HG03280 (cell line): ENCODE measurements at regions not wholly inside any gene's neighbourhood (a gene's known extent, or its start where the extent isn't known, plus 50 kb on each side); places are given as distances from the start of the nearest gene placed in this dataset.
"Not testable (repeated sequence)": the region's sequence is repeated elsewhere in the genome, so short reads cannot be mapped to it uniquely, and the experiment has no call there.

Experiments used
- ATAC-seq: cut with Tn5 transposase; IDR thresholded peaks from one replicate; pipeline ENCODE4 v1.9.1; 2021; ENCODE audit warnings: mild to moderate bottlenecking, moderate library complexity; ENCODE audit not compliant: unreplicated experiment

DNA sequence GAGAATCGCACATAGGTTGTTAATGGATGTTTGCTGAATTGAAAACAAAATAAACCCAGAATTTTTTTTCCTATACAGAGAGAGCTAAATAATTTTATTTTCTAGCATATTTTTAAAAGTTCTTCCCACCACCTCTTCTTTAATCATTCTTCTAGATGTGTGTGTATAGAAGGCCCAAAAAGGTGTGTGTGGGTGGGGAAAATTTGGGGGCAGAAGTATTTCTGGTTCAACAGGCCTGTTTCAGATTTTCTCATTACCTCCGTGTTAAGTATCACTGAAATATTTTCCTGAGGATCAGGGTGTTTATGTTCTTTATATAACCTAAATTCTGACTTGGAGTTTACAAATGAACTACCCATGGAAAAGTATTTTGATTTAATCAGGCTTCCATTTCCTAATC lies 144.2 kb upstream of the ZNF804B start:
- no peak for ATAC-seq

DNA sequence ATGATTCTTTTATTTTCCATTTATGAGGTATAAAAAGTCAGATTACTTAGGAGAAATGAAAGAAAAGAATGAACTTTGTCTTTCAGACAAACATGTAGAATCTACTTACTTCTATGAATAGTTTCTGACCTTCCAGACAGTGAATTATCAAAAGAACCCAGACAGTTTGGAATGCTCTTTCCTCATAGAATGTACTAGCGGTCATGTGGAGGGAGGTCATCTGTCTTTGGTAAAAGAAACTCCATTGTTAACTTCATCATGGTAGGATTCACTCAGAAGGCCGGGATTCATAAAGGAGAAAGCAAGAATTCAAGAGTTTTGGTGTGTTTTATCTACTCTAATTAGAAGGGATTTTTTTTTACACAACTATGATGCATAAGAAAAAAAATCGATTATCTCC lies 144.8 kb upstream of the ZNF804B start:
- no peak for ATAC-seq

DNA sequence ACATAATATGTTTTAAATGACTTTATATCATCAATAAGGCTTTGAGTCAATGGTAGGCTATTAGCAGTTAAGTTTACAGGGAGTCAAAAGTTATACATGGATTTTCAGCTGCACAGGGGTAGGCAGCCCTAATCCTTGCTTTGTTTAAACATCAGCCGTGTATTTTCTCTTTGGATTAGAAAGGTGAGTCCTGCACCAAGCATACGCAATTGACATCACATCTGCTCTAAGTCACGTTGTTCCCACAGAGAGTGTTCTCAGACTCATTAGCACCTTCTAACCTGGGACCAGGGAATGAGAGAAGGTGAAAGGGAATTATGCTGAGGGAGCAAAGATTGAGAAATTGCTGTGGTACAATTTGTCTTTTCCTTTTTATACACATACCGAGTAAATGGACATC lies 148.6 kb upstream of the ZNF804B start:
- ATAC-seq, result no peak

DNA sequence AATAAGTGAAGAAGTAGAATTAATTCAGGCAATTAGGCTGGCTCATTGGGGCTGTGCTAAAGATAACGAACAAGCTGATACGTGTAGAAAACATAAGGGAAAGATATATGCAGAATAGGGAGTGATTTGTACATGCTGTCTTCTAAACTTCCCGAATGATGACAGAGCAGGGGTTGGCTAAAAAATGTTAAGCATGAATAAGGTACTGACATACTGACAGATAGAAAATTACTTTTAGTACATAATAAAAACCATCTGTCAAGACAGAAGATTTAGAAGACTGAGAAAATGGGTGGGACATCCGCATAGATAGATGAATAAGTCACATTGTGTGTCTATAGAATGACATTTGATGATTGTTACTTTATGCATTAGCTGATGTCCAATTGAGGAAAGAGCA lies 158.8 kb upstream of the ZNF804B start:
- ATAC-seq, result no peak

DNA sequence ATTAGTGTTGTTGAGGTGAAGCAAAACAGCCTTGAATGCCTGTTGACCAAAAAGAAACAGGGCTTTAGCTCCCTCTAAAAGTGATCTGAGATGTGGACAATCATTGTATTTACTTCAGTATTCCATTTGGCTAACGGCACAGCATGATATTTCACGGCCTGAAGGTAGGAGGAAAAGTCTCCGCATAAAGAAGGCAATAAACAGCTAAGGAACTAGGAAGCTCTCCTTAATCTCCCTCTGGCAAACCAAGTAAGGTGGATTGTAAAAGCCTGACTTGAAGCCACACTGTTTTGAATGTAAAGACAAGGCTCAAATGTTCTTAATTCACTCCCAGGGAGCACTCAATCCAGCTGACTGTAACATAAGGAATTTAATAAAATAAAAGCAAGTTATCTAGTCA lies 160.0 kb upstream of the ZNF804B start:
- ATAC-seq, result no peak

DNA sequence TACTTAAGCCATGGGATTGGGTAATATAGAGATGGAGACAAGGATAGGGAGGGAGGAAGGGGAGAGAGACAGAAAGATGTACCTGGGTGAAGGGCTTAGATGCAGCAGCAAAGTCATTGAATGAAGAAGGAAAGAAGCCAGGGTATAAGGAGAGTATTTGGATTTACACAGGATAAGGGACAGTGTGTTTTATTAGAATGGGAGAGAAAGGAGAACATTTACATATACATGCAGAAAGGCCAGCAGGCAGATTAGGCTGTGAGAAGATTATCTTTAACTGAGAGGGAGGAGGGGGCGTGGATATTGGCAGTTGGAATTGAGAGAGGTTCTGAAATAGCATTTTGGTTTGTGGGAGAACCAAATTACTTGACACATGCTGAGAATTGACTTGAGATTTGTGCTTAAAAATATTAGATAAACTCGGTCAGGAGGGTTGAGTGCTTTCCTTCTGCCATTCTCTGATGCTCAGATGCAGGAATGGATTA lies 161.5 kb upstream of the ZNF804B start:
- no peak for ATAC-seq

DNA sequence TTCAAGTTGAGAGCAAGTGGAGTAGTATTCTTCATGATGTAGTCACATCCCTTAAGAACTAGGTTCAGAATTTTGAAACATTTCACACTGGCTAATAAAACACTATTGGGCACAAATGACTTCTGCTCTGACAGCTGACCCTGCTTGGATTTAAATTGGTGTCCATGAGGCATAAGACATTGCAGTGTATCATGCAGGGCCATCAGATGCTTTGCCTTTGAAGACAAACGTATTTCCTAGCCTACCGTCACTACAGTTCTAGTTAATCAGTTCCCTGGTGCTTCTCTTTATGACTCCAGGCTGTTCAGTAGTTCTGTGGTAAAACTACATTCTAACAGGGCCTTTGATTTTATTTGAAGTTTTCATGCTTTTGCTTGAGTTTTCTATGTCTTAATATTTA lies 168.5 kb upstream of the ZNF804B start:
- no peak for ATAC-seq

DNA sequence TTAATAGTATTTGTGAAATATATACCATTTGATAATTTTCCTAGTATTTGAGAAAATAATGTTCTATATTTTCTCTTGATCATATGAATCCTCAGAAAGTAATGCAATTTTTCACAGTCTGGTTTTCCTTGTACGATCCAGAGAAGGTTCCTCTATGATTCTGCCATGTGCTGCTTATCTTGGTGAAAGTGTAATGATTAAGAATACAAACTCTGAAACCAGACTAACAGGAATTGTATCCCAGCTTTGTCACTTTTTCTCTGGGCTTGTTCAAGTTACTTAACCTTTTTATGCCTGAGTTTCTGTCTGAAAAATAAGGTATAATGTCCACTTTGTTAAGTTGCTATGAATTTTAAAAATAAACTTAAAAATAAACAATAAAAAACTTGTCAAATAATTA lies 169.6 kb upstream of the ZNF804B start:
- ATAC-seq, result no peak

DNA sequence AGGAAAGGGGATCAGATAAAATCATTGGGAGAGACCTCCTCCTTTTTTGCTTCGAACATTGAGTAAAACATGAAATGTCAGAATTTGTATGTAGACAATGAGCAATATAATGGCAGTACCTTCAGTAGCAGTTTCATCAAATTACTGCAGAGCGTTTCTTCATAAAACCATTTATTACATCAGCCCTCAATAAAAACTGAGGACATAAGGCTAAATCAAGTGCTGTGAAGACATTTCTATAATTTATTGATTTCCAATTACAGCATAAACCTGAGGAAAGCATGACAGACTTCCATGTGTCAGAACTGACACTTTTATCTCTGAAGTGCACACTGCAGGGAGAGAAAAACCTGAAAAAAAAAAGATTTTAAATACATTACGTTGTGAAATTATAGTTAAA lies 172.6 kb upstream of the ZNF804B start:
- ATAC-seq, result no peak

DNA sequence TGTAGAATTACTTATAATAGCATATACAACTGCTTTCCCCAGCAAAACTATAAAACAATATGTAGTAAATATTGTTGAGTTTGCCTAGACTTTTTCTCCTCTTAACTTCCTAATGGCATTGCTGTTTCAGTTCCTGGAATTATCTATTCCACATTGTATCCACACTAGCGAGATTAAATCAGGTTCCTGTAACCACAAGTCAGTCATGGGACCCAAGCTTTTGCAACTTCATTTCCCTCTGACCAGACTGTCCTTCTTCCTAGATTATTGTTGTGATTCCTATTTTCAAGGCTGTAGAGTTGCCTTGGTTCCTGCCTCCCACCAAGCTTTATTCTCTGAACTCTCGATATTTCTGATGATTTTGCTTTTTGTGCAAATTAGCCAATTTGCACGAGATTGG lies 173.3 kb upstream of the ZNF804B start:
- no peak for ATAC-seq

DNA sequence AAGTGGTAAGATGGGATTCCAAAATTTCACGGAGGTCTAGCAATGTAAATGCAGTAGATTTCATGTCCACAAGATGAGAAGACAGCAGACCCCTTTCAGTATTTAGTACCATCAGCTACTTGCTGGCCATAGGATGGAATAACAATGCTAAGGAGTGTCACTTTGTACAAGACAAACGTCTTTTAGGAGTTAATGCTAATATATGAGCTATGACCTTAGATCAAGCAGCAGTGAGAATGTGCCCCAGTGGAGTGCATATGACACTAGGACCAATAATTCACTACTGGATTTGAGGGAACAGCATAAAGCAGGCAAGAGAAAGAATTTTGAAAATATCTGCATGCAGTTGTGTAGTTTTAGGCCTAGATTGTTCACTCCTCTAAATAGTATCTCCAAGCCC lies 182.8 kb upstream of the ZNF804B start:
- no peak for ATAC-seq

DNA sequence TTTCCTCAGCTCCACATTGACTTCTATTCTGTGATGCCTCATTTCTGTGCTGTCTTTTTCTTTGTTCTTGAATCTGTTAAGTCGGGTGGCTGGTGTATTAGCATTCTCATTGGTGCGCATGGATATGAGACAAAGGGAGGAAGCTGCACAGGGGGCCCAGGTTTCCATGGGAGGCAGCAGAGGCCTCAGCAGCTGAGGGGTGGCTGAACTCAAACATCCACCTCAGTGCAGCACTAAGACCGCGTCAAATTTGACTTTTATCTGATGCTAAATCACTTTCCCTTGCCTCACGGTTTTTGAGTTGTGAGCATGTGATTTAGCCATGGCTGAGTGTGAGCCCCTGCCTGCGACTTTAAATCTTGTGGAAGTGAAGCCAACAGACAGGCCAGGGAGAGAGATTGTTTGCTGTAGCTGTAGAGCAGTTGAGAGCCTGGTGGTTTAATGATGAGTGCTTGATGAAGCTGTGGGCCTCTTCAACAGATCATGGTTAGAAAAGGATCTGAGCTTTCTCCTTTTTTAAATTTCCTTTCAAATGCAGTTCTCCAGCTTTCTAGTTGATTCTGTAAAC lies 193.3 kb upstream of the ZNF804B start:
- no peak for ATAC-seq

DNA sequence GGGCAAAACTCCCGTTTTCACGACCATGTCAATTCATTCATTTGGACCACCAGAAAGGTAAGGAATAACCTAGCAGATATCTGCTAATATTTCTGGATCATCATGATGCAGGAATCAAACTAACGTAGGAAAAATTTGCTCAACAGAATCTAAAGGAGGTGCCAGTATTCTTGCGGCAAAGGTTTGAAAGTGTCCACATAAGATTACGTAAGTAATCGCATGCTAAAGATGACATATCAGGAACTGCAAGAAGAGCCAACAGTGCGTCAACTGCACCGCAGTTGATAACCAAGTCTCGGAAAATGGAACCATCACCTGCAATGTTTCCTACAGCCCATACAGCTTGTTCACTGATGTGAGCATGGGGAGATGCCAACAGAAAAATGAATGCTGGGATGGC lies 194.1 kb upstream of the ZNF804B start:
- no peak for ATAC-seq

DNA sequence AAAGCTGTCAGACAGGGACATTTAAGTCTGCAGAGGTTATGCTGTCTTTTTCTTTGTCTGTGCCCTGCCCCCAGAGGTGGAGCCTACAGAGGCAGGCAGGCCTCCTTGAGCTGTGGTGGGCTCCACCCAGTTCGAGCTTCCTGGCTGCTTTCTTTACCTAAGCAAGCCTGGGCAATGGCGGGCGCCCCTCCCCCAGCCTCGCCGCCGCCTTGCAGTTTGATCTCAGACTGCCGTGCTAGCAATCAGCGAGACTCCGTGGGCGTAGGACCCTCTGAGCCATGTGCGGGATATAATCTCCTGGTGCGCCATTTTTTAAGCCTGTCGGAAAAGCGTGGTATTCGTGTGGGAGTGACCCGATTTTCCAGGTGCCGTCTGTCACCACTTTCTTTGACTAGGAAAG lies 203.1 kb upstream of the ZNF804B start:
- not testable (repeated sequence) for ATAC-seq

DNA sequence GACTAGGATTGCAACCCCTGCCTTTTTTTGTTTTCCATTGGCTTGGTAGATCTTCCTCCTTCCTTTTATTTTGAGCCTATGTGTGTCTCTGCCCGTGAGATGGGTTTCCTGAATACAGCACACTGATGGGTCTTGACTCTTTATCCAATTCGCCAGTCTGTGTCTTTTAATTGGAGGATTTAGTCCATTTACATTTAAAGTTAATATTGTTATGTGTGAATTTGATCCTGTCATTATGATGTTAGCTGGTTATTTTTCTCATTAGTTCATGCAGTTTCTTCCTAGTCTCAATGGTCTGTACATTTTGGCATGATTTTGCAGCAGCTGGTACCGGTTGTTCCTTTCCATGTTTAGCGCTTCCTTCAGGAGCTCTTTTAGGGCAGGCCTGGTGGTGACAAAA lies 204.7 kb upstream of the ZNF804B start:
- not testable (repeated sequence) for ATAC-seq

DNA sequence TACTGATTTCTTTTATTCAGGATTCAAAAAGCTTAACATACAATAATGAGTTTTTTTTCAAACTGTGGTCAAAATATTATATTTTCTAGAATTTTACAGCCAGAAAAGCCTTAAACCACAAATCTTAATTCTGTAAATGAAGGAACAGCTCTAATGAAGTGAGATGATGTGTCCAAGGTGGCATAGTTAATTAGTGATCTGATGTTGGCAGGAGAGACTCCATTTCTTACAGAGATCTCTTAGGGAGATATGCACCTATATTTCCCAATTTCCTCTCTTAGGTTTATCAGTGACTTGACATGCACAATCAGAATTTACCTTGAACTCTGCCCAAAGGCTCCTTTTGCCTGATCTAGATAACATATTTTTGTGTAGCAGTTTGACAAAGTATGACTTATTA lies 211.1 kb upstream of the ZNF804B start:
- no peak for ATAC-seq

DNA sequence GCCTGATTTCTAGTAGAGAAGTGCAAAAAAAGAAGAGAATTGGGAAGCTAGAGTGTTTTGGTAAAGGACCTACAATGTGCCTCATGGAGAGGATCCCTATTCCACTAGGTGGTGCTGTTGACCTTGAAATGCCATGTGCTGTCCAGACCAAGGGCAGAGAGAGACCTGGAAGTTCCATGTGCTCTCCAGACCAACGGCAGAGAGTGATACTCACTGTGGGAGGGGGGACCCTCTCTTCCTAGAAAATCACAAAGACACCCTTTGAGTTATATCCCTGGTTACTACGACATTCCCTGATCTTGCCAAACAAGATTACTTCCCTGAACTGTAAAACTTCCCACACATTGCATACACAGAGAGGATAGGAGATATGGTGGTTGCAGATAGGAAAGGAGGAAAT lies 212.7 kb upstream of the ZNF804B start:
- ATAC-seq, result no peak

DNA sequence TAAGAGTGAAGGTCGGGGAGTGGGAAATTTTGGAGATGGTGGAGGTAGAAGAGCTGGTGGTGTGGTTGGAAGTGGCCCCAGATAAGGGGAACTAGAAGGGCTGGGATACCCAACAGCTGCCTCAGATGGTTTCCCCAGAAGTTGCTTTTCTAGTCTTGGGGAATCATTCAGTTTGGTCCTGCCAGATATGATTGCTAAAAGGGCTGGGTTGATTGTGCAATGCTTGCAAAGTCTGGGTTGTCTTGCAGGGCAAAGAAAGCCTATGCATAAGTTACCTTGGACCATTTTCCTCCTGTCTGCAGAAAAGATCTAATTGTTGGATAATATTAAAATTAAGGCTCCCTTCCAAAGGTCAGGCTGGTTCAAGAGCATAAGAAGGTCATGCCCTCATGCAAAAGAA lies 213.8 kb upstream of the ZNF804B start:
- no peak for ATAC-seq

DNA sequence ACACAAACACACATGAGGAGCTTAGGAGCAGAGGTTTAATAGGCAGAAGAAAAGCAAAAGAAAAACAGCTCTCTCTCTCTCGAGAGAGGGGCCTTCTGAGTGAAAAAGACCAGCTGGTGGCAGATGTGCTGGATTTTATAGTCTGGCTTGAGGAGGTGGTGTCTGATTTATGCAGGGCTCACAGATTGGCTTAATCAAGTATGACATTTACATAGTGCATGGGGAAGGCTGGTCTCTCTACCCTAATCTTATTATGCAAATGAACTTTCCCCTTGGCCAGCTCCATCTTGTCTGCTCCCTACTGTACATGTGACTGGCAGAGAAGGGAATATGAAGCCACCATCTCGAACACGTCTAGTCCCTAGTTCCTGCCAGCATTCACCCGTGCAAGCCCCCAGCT lies 219.5 kb upstream of the ZNF804B start:
- no peak for ATAC-seq

DNA sequence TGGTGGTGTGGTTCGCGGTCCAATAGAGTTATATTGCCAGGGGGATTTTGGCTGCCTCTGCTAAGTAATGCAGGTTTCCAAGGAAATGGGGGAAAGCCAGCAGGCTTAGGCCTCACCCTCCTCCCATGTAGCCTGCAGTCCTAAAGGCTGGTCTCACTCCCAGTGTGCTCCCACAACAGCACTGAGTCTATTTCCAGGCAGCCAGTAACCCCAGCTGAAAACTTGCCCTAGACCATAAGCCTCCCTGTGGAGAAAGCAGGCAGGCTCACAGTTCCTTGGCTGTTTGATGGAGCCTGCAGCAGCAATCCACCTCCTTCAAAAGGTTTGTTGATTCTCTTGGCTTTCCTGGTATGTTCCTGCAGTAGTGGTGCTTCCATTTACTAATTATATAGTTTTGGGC lies 220.0 kb upstream of the ZNF804B start:
- no peak for ATAC-seq

DNA sequence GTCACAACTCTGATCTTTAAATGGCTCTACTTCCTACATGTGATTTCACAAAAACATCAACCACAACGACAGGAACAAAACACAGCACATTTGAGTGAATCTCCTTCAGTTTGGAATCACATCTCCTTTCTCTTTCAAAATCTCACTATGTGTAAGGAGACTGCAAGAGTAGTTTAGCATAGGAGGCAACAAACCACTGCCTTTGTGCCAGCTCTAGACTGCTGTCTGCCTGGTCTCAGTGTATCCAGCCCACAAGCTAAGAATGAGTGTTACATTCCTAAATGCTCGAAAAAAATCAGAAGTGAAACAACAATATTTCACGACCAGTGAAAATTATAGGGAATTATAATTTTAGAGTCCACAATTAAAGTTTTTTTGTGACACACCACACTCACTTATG lies 217.0 kb upstream of the STEAP4 start:
- no peak for ATAC-seq

DNA sequence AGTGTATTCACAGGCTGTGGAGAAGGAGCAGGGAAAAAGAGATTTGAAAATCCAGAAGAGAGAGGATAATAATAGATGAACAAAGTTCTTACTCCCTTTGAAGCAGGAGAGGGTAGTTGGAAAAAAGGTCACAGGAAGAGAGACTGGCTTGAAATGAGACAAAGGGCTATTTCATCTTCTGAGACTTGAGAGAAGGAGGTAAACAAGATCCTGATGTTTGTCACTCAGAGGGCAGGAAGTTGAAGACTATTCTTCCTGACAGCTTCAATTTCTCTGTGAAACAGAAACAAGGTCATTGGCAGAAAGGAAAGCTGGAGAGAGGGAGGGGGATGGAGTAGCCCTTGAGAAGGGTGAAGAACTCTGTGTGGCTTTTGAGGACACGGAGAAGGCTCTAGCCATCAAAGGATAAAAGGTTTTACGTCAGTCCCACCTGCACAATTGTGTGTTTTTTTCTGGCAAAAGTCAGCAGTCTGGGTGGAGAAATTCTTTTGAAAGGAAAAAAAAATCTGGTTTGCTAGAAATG lies 216.1 kb upstream of the STEAP4 start:
- ATAC-seq, result no peak

DNA sequence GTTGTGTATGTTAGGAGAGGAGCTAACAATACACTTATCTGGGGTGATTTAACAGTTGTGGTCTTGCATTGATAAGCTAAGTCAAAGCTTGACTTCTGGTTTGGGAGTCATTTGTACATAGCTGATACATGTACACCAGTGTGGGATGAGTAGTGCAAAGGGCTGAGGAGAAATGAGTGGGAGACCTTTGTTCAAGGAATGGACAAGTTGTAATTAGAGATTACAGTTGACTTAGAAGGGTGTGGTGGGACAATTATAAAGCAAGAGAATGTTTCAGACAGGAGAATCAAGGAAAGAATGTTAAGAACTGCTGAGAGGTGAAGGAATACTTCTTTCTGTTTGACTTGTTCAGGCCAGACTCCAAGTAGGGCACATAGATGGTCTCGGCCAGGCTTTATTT lies 209.7 kb upstream of the STEAP4 start:
- ATAC-seq, result no peak
